HG03060 (cell line): ENCODE measurements at regions not wholly inside any gene's neighbourhood (a gene's known extent, or its start where the extent isn't known, plus 50 kb on each side); places are given as distances from the start of the nearest gene placed in this dataset.
"Not testable (repeated sequence)": the region's sequence is repeated elsewhere in the genome, so short reads cannot be mapped to it uniquely, and the experiment has no call there.

Experiments used
- ATAC-seq: cut with Tn5 transposase; IDR thresholded peaks from one replicate; pipeline ENCODE4 v1.9.1; 2021; ENCODE audit warnings: low read depth, moderate number of reproducible peaks; ENCODE audit not compliant: unreplicated experiment

DNA sequence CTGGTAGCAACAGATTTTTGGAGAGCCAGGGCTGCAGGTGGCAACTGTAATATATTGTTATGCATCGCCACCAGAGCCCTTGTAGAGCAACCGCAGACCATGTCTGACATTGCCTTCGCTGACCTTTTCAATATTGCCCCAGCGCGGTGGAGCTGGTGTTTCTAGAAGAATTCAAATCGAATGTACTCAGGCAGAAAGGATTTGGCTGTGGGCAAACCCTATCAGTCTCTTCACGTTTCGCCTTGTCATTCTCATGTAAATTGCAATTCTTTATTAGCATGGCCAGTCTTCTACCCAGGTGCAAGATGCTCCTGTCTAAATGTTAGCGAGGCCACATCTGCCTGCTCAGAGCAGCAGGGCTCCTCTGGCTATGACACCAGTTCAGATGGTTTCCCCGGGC lies 490.2 kb upstream of the AUTS2 start:
- no peak for ATAC-seq

DNA sequence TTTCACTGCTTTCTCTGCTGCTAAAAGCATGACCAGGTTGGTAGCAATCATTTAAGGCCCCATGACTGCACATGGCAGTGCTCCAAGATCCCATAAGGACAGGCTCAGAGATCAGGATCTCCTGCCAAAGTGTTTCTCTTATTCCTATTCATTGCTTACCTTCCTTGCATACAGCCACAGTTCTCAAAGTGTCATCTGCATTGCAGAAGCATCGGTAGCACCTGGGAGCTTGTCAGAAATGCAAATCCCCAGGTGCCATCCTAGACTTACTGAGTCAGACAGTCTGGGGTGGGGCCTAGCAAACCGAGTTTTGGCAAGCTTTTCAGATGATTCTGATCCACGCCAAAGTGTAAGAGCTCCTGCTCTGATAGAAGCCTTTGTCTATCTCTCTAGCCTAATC lies 489.0 kb upstream of the AUTS2 start:
- ATAC-seq, result no peak

DNA sequence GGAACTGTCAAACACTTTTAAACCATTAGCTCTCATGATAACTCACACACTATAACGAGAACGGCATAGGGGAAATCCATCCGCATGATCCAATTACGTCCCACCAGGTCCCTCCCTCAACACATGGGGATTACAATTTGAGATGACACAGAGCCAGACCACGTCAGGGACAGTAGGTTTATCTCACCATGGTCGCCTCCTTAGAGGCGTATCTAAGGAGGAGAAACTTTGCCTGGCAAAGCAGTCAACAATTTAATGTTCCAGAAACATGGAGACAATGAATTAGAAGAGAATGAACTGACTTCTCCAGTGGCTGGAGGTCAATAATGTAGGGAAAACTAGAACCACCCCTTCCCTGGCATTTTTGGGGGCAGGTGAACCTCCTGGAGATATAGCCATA lies 488.4 kb upstream of the AUTS2 start:
- ATAC-seq, result no peak

DNA sequence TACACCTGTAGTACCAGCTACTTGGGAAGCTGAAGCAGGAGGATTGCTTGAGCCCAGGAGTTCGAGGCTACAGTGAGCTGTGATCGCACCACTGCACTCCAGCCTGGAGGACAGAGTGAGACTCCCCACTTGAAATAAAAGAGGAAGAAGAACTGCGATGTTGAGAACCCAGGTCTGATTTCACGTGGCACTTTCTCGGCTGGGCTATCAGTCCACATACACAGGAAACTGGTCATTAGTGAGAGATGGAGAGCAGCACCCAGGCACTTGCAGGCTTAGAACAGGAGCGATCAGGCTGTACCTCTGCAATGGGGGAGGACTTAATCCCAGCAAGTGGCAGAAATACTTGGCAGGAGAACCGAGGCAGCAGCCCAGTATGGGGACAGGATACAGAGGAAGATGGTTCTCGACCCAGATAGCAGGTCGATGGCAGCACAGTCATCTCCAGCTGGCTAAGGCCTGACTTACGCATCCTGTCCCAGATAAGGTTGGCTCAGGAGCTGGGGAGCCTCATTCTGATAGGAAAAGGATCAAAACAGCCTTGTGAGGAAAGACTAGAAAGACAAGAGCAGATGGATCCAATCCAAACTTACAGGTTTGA lies 487.7 kb upstream of the AUTS2 start:
- ATAC-seq, result no peak

DNA sequence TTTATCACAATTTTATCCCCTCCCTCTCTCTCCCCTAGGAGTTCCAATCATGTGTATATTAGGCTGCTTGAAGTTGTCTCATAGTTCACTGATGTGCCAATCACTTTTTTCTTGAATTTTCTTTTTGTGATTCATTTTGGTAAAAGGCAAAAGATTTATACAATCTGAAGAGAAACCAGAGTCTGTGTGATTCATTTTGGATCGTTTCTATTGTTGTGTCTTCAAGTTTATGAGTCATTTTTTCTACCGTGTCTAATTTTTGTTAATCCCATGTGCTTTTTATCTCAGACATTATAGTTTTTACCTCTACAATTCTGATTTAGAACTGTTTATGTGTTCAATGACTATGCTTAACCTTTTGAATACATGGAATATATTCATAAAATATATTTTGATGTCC lies 483.9 kb upstream of the AUTS2 start:
- no peak for ATAC-seq

DNA sequence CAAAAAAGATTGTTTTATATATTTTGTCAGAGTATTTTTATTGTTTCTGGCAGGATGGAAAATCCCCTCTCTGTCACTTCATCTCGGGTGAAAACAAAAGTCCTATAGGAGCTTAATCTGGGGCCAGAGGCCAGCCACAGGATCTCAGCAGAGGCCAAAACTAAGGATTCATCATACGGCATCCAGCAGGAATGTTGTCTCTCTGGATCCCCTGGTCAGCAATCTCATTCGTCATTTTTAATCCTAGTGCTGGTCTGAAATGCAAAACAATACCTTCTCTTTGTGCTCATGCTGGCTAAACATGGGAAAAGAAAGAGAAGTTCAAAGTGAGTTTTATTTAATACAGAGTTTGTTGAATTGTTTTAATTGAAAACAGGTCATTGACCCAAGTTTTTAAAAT lies 482.5 kb upstream of the AUTS2 start:
- ATAC-seq, result no peak

DNA sequence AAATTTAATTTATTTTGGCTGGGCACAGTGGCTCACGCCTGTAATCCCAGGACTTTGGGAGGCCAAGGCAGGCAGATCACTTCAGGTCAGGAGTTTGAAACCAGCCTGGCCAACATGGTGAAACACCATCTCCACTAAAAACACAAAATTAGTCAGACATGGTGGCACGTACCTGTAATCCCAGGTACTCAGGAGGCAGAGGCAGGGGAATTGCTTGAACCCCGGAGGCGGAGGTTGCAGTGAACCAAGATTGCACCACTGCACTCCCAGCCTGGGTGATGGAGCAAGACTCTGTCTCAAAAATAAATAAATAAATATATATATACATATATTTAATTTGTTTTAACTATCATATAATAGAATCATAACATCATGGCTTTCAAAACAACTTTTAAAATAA lies 482.1 kb upstream of the AUTS2 start:
- not testable (repeated sequence) for ATAC-seq

DNA sequence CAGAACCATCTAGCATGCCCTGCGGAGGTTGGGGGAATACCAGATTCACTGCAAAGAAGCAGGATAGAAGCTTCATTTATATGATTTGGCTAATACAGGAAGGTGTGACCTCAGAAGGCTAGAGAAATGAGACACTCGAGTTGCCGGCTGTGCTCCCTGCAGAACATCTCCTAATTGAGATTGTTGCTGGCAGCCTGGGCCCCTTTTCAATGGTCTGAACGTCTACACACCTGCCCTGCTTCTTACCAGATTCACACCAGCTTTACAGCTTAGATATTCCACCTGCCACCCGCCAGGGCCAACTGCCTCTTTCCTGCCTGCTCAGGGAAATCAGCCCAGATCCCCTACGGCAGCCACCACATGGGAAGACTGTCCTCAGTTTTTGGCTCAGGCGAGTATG lies 475.3 kb upstream of the AUTS2 start:
- no peak for ATAC-seq

DNA sequence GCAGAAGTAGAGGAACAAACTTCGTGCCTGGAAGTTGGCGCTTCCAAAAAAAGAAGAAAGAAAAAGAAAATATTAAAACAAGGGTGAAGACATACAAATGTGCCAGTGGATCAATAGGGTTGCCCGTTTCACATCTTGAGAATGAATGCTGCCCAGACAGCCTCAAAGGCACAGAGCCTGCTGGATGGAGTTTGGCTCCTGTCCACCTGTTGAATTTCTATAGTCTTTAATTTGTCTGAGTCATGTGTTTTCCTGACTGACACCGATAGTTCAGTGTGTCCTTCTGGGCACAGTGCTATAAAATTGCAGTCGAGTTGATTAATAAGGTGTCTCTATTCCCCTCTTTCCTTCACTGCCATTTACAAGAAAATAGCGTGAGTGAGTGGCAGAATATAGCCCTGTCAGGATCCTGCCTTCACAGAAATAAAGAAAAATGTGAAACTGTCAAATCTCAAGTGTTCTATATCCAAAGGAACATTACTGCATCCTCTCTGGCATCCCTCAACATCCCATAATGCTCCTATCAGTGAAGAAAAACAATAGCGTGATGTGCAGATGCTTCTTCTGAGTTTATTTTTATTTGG lies 471.3 kb upstream of the AUTS2 start:
- no peak for ATAC-seq

DNA sequence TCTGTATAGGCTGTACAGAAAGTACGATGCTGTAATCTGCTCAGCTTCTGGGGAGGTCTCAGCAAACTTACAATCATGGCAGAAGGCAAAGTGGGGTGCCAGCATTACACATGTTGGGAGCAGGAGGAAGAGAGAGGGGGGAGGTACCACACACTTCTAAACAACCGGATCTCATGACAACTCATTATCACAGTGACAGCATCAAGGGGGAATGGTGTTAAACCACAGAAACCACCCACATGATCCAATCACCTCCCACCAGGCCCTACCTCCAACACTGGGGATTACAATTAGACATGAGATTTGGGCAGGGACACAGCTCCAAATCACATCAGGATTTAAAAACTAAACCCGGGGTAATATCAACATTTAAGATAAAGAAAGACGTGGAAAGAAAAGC lies 468.8 kb upstream of the AUTS2 start:
- no peak for ATAC-seq

DNA sequence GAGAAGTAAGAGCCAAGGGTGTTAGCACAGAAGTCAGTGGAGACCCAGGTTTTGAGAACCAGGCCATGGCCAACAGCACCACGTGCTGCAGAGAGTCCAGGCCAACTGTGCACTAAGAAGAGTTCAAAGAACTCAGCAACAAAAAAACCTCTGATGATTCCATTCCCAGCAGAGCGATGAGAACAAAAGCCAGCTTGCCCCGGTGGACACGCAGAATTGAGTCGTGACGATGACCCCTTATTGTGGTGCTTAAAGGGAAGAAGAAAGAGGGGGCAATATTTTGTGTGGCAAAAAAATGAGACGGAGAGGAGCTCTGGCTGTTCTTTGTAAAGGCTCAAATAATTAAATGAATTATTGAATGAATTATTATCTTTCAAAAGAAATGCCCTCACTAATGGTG lies 468.3 kb upstream of the AUTS2 start:
- no peak for ATAC-seq

DNA sequence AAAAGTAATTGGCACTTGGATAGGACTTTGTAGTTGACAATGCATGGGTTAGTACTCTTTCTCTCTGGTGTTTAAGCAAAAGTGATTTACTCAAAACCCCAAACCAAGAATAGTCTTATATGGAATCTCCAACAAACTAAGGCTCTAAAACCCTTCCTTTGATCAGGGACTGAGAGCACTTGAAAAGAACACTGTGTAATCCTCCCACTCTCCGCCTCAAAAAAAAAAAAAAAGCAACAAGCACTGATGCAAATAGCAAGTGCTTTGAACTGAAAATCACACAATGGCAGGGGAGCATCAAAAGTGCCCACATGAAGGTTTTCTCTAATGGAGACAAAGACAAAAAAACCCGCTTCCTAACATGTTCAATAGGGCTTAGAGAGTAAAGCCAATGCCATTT lies 467.9 kb upstream of the AUTS2 start:
- ATAC-seq, result no peak

DNA sequence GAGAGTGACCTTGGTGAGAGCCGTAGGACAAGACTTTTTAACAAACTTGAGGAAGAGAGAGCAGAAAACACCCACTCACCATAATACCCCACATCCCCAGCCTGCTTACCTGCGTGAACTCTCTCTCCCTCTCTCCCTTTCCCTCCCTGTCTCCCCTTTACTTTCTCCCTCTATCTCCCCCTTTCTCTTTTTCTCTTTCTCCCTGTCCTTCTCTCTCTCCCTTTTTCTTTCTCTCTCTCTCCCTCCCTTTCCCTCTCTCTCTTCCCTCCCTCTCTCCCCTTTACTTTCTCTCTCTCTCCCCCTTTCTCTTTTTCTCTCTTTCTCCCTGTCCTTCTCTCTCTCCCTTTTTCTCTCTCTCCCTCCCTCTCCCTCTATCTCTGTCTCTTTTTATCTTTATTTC lies 464.0 kb upstream of the AUTS2 start:
- ATAC-seq, result no peak

DNA sequence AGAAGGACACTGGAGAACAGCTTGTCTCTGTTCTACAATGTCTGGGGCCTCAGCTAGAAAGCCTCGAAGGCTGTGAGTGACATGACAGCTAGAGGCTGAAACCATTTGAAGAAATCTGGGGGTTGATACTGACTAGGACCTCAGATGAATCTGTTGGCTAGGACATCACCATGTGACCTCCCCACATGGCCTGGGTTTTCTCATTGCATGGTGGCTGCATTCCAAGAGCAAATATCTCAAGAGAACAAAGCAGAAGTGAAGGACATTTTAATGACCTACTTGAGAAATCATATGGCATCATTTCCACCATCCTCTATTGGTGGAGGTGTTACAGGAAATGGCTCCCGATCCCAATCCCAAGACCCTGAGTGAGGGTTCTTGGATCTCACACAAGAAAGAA lies 450.6 kb upstream of the AUTS2 start:
- no peak for ATAC-seq

DNA sequence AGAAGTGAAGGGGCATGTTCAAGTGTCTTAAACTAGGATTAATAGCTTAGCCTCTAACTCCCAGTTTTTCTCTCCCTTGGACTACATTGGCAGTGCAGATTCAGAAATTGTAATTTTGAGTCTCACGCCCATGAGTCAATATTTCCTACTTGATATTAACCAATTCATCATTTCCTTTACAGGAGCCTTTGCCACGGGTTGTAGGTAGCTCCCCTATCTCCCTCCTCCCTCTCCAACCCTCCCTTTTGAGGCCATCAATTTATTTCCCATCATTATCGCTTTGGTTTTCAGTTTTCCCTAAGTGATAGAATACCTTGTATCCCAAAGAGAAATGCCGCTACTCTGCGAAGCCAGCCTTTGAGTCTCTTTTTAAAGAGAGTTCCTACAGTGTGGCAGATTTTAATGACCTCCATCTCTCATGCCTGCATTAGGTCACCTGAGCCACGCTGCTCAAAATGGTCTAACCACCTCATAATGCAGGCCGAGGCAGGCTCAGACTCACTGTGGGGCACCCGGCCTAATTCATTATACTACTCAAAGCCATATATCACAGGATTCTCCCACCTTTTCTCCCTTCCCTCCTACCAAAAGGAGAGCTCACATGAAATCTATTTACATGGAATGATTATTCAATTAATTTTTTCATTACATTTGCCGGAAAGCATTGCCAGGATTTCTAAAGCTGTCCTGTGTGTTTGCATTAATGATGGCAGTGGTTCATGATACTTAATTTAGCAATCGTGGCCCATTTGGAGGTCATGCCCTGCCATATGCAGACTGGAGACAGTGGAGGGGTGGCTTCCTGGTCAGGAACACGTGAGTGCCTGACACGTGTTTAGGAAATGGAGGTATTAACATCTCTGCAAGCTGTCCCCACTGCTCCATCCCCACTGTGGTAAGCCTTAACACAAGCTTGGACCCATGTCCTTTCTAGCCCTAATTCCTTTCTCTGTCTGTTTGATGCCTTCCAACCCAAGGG lies 448.2 kb upstream of the AUTS2 start:
- ATAC-seq, result no peak

DNA sequence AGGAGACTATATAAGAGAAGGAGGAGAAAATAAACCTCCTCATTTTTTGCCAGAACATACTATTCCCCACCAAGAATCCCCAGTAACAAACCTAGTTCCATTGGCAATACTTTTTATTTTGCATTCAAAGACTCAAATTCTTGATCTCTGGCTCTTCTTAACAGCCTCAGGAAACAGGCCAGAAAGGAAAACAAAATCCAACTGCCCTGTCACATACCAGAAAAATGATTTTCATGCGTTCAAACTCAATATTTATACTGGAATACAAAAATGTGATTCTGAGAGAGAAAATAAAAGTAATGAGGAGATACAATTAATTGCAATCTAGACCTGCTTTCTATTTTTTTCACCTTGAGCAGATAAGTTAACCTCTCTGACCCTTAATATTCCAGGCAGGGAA lies 435.9 kb upstream of the AUTS2 start:
- no peak for ATAC-seq

DNA sequence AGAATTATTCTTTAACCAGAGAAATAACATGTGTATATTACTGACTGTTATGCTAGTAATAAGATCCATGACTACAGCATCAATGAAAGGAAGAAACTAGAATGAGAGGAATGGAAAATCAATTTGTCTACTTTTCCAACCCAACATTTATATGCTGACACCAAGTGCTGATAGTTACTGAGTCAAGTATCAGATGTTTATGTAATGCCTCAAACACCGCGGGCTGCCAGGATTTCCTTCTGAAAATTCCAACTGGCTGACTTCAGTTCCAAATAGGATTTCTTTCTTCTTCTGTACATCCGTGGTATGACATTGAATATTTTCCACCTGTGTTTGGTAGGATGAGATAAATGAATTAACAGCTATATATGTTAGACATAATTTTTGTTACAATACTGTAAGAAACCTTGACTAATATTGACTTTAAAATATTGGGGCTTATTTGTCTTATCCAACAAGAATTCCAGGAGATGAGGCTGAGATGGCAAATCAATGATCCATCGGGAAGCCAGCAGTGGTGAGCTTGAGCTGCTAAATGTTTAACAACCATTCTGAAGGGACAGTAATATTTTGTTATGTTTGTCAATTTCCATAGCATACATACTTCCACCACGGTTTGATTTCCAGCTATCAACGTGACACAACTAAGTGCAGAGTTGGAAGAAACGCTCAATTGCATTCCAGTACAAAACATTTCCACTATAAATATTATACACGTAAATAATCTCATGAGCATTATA lies 435.2 kb upstream of the AUTS2 start:
- ATAC-seq, result no peak

DNA sequence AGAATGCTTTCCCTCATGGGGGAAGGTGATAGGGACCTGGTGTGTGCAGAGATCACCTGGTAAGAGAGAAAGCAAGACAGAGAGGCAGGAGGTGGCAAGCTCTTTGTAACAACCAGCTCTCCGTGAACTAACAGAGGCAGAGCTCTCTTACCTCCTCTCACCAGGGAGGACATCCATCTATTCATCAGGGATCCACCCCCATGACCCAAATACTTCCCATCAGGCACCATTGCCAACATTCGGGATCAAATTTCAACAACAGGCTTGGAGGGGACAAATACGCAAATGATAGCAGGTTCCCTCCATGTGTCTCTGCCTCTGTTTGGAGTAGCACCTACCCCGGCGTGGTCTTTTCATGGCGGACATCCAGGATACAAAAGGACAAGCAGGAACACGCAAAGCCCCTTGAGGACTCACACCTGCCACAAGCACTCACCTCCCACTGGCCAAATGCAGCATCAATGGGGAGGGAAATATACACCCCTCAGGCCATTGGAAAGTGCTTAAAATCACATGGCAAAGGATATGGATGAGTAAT lies 431.2 kb upstream of the AUTS2 start:
- ATAC-seq, result no peak

DNA sequence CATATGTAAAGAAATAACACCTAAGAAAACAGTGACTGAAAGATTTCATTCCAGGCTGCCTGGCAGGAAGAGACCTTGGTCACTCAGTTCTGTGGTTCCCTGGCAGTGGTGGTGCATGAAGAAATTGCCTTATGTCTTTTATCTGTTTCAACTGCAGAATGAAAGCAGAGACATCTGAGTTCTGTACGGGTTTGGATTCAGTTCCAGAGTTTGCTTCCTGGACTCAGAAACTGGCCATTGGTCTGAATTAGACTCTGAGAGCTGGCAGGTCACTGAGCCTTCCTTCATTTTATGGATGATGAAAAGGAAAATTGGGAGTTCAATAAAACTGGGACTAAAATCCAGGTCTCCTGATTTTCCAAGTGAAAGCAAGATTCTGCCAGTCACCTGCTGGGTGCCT lies 428.9 kb upstream of the AUTS2 start:
- ATAC-seq, result no peak

DNA sequence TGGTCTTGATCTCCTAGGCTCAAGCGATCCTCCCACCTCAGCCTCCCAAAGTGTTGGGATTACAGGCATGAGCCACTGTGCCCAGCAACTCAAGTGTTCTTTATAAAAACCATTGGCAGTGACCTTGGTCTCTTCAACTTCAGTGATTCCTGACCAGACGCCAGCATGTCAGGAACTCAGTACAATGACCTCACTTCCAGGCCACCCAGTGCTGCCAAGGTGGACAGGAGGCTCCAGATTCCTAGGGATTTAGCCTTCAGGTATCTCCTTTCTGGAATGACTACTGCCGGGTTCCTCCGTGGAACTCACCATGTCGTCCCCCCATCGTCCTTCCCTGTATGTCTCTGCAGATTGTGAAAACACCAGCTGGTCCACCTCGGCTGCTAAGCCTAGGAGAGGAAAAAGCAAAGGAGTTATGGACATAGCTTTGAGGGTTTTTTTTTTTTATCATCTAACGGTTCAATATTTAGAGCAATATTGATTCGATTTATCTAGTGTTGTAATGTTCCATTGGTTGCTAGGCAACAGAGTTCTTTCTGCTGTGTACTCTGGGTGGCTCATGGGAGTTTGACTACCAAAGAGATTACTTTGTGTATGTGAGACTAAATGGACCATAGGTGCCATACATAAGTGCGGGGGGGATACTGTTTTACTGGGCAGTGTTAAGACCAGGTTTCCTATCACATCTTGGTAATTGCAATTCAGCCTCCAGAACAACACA lies 425.8 kb upstream of the AUTS2 start:
- no peak for ATAC-seq
